Suppressor macrophage (primary cell): ENCODE measurements at regions not wholly inside any gene's neighbourhood (a gene's known extent, or its start where the extent isn't known, plus 50 kb on each side); places are given as distances from the start of the nearest gene placed in this dataset.
"Not testable (repeated sequence)": the region's sequence is repeated elsewhere in the genome, so short reads cannot be mapped to it uniquely, and the experiment has no call there.

Source experiments
- DNase-seq, 4 experiments: peaks; one replicate each; pipeline ENCODE4 v3.0.0-alpha.2; 2020 to 2022

- no peak for DNase-seq
Measured at GRCh38 chr11:110866081-110866480, 153.8 kb upstream of the ARHGAP20 start.

GRCh38 chr11:110862407-110862806 lies 150.2 kb upstream of the ARHGAP20 start:
- no peak for DNase-seq

GRCh38 chr11:110860461-110860860 lies 148.2 kb upstream of the ARHGAP20 start:
- no peak for DNase-seq

GRCh38 chr11:110859998-110860397 lies 147.8 kb upstream of the ARHGAP20 start:
- DNase-seq: no peak

GRCh38 chr11:110859240-110859840 lies 147.1 kb upstream of the ARHGAP20 start:
- DNase-seq: no peak

GRCh38 chr11:110858547-110858921 lies 146.3 kb upstream of the ARHGAP20 start:
- DNase-seq: peak in 1 of 4 experiments; percentile 13

- peak in 2 of 4 experiments; percentile 10 to 21 for DNase-seq
Measured at GRCh38 chr11:110857892-110858546, 145.8 kb upstream of the ARHGAP20 start.

GRCh38 chr11:110856996-110857812 lies 145.0 kb upstream of the ARHGAP20 start:
- no peak for DNase-seq

GRCh38 chr11:110856340-110856739 lies 144.1 kb upstream of the ARHGAP20 start:
- DNase-seq: no peak

GRCh38 chr11:110855191-110855590 lies 143.0 kb upstream of the ARHGAP20 start:
- no peak for DNase-seq

- DNase-seq: peak in 3 of 4 experiments; percentile 45 to 64 (median 45)
Measured at GRCh38 chr11:110852921-110853490, 140.8 kb upstream of the ARHGAP20 start.

GRCh38 chr11:110850846-110851245 lies 138.6 kb upstream of the ARHGAP20 start:
- DNase-seq: no peak

GRCh38 chr11:110843053-110843452 lies 130.8 kb upstream of the ARHGAP20 start:
- DNase-seq: not testable (repeated sequence)

GRCh38 chr11:110838808-110839207 lies 126.6 kb upstream of the ARHGAP20 start:
- DNase-seq: no peak

- peak; percentile 11 to 62 (median 50) for DNase-seq
Measured at GRCh38 chr11:110837603-110838002, 125.4 kb upstream of the ARHGAP20 start.

- DNase-seq: peak in 3 of 4 experiments; percentile 19 to 61 (median 55)
Measured at GRCh38 chr11:110835106-110835505, 122.9 kb upstream of the ARHGAP20 start.

GRCh38 chr11:110833033-110833484 lies 120.8 kb upstream of the ARHGAP20 start:
- no peak for DNase-seq

- DNase-seq: no peak
Measured at GRCh38 chr11:110832539-110832938, 120.3 kb upstream of the ARHGAP20 start.

- no peak for DNase-seq
Measured at GRCh38 chr11:110832080-110832479, 119.8 kb upstream of the ARHGAP20 start.

- no peak for DNase-seq
Measured at GRCh38 chr11:110830747-110831146, 118.5 kb upstream of the ARHGAP20 start.

- DNase-seq: no peak
Measured at GRCh38 chr11:110830344-110830743, 118.1 kb upstream of the ARHGAP20 start.

GRCh38 chr11:110829873-110830272 lies 117.6 kb upstream of the ARHGAP20 start:
- no peak for DNase-seq

GRCh38 chr11:110828086-110828485 lies 115.8 kb upstream of the ARHGAP20 start:
- DNase-seq: no peak
